Glutamatergic neuron (in vitro differentiated cells): ENCODE measurements at regions not wholly inside any gene's neighbourhood (a gene's known extent, or its start where the extent isn't known, plus 50 kb on each side); places are given as distances from the start of the nearest gene placed in this dataset.

Experiments
- DNase-seq: peaks from one replicate; pipeline ENCODE4 v3.0.0; 2022
- H3K27ac Mint-ChIP-seq: one replicate; pipeline ENCODE4 v1.8.0; 2020; ENCODE audit warnings: mild to moderate bottlenecking, mixed read lengths, inconsistent platforms; ENCODE audit not compliant: unreplicated experiment
- H3K27me3 Mint-ChIP-seq: one replicate; pipeline ENCODE4 v1.8.0; 2020; ENCODE audit warnings: mild to moderate bottlenecking, moderate library complexity, mixed read lengths, inconsistent platforms; ENCODE audit not compliant: unreplicated experiment
- H3K36me3 Mint-ChIP-seq: one replicate; pipeline ENCODE4 v1.8.0; 2020; ENCODE audit warnings: mild to moderate bottlenecking, mixed read lengths, inconsistent platforms; ENCODE audit not compliant: unreplicated experiment
- H3K4me1 Mint-ChIP-seq: one replicate; pipeline ENCODE4 v1.8.0; 2020; ENCODE audit warnings: mild to moderate bottlenecking, low read depth, mixed read lengths, inconsistent platforms; ENCODE audit not compliant: unreplicated experiment
- H3K4me3 Mint-ChIP-seq: one replicate; pipeline ENCODE4 v1.8.0; 2020; ENCODE audit warnings: mild to moderate bottlenecking, mixed read lengths, inconsistent platforms; ENCODE audit not compliant: unreplicated experiment
- H3K9me3 Mint-ChIP-seq: one replicate; pipeline ENCODE4 v1.8.0; 2020; ENCODE audit warnings: mild to moderate bottlenecking, moderate library complexity, mixed read lengths, inconsistent platforms; ENCODE audit not compliant: unreplicated experiment
- CTCF ChIP-seq: fragments of 200-600 bp; sonication (generic); IDR thresholded peaks from one replicate; pipeline ENCODE4 v1.5.0; 2021; ENCODE audit not compliant: partially characterized antibody, unreplicated experiment

DNA sequence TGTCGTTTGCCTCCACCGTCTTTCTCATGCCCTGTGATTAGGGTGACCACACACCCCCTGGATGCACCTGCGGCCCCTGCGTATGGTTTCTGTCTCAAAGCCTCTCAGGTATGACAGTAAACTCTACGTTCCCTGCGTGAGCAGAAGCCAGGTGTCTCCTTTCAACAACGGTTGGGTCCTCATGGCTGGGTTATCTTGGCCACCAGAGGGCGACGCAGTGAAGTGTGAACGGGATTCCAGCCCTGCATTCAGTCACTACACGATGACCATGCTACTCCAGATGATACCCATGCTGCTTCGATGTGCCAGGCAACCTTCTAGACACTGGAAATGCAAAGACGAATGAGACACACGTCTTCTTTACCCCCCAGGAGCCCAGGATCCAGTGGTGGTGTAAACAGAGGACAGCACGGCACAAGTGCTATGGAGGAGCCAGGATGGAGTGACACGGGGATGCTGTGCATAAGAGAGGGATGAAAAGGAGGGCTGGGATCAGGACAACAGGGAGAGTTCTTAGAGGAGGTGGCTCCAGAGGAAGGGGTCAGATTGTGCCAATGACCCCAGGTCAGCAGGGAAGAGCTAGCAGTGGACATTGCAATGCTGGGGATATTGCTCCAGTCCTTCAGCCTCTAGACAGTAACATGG, 228.1 kb upstream of the PFKP start:
- Mint-ChIP-seq H3K4me1 (peaks cover 1% of the 10 kb centered on the region), H3K27me3 (peaks cover 3% of the 10 kb centered on the region), H3K36me3 (peaks cover 7% of the 10 kb centered on the region), H3K4me3 (no peak overlapping the region), H3K9me3 (no peaks in the 10 kb centered on the region), H3K27ac (no peak overlapping the region)
- peak; percentile 55 for TF ChIP-seq CTCF
- peak; percentile 53 for DNase-seq

GRCh38 chr10:2837674-2838073, 229.7 kb upstream of the PFKP start:
- H3K27ac Mint-ChIP-seq, result no peak overlapping the region
- peaks cover 8% of the 10 kb centered on the region for H3K36me3 Mint-ChIP-seq
- DNase-seq, result no peak
- H3K9me3 Mint-ChIP-seq, result no peaks in the 10 kb centered on the region
- no peak for TF ChIP-seq CTCF
- H3K27me3 Mint-ChIP-seq, result peaks cover 3% of the 10 kb centered on the region
- peaks cover 1% of the 10 kb centered on the region for H3K4me1 Mint-ChIP-seq
- H3K4me3 Mint-ChIP-seq, result no peak overlapping the region

DNA sequence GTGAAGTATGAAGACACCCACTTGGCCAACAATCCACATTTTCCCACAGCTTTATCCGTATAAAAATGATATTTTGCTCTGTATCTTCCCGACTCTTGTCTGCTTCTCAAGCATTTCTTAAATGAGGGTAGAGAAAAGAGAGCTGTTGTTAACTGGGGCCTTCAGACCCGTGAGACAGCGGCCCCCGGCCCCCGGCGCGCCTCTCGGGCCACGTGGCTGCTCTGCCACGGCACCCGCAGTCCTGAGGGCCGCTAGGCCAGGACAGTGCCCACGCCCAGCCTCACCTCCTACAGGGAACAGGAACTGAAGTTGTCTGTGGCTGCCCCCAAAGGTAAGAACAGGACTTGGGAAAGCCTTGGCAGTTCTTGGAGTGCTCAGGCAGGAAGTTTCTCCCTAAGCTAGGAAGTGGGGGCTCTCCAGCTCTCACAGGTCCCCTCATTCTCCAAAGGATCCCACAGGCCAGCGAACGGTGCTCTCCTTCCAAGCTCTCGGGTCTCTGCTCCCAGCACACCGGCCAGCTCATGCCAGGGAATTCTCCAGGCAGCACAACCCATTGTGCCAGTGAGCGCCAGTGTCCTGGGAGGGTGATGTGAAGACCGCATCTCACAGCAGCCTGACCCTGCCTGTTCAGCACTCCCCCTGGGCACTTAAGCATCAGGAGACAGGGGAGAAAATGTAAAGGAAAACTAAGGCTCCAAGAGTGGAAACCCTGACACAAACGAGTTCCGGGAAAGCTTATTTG, 230.3 kb upstream of the PFKP start:
- no peak for TF ChIP-seq CTCF
- Mint-ChIP-seq H3K4me1 (peaks cover 1% of the 10 kb centered on the region), H3K27ac (no peak overlapping the region), H3K9me3 (no peaks in the 10 kb centered on the region), H3K27me3 (peaks cover 3% of the 10 kb centered on the region), H3K4me3 (no peak overlapping the region), H3K36me3 (peaks cover 8% of the 10 kb centered on the region)
- DNase-seq, result no peak

DNA sequence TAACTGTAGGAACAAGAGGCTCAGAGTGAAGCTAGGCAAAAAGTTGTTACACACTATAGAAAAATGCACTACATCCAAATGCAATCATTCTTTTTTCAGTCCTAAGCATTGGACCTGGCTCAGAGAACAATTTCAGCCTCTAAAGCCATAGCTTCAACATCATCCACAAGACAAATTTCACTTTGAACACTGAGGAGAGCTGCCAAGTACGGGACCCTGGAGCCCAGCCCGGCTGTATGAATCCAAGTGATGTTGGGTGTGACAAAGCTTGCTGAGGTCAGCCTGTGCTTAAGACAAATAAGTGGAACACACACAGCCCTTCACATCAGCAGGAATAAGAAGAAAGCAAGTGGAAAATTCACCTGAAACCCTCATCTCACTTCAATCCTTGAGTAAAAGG, 233.1 kb upstream of the PFKP start:
- Mint-ChIP-seq H3K4me1 (peaks cover 1% of the 10 kb centered on the region), H3K27ac (no peak overlapping the region), H3K4me3 (no peak overlapping the region), H3K36me3 (peaks cover 8% of the 10 kb centered on the region), H3K27me3 (peaks cover 3% of the 10 kb centered on the region), H3K9me3 (no peaks in the 10 kb centered on the region)
- DNase-seq, result no peak
- no peak for TF ChIP-seq CTCF

GRCh38 chr10:2831509-2831908, 235.8 kb upstream of the PFKP start:
- H3K9me3 Mint-ChIP-seq, result no peaks in the 10 kb centered on the region
- peaks cover 4% of the 10 kb centered on the region for H3K4me1 Mint-ChIP-seq
- peaks cover 3% of the 10 kb centered on the region for H3K27me3 Mint-ChIP-seq
- H3K36me3 Mint-ChIP-seq, result peaks cover 12% of the 10 kb centered on the region
- no peak overlapping the region for H3K27ac Mint-ChIP-seq
- DNase-seq, result no peak
- H3K4me3 Mint-ChIP-seq, result no peak overlapping the region
- no peak for TF ChIP-seq CTCF
